ENCODE measurements at regions not wholly inside any gene's neighbourhood (a gene's known extent, or its start where the extent isn't known, plus 50 kb on each side); places are given as distances from the start of the nearest gene placed in this dataset.
"Not testable (repeated sequence)": the region's sequence is repeated elsewhere in the genome, so short reads cannot be mapped to it uniquely, and the experiment has no call there.

DNA sequence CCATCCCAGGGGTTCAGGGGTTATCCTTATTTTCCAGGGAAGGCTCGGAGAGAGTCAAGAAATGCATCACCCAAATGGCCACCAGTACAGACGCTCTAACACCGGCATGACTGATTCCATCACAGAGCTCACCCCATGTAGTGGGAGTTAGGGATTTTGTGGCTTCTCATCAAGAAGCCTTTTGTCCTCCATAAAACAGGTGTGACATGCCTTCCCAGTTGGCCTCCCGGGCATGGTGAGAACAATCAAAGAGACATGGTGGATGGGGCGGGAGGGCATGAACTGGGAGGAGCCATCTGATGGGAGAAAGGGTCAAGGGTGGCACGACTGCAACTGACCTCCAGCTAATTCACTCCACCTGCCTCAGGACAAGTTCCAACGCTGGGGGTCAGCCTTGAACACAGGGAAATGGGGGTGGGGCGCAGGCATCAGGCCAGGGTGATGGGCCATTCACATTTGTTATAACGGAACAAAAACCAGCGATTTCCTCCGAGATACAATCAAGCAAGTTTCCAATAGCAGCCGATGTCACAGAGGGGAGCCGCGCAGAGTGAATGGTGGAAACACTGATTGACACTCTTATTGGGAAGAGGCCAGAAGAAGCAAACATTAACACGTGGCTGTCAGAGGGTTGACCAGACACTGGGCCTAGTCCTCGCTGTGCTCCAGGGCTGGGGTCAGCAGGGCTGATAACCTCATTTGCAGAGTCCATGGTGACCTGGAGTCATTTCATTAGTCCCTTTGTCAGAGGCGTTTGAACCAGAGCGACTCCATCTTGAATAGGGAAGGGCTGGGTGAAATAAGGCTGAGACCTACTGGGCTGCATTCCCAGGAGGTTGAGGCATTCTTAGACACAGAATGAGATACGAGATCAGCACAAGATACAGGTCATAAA lies 80.5 kb upstream of the HPCAL1 start:
- in situ Hi-C loops (cut with HindIII; ENCODE audit: low sequenced_read_pairs), result no loop called here

DNA sequence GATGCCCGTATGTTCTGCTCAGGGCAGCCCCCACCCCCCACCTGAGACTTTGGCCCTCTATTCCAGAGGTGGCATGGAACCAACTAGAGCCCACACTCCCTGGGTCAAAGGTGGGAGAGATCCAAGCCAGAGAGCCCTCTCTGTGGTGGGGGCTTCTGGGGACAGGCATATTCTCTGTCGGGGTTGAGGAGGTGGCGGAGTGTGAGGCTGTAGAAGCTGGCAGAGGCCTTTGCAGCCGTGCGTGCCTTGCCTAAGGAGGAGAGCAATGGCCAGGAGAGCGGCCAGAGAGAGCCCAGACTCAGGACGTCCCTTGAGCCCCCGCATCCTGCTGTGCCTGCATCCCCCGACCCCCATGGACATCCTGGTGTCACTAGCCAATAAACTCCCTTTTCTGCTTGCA lies 79.2 kb upstream of the HPCAL1 start:
- in situ Hi-C loops (cut with HindIII; ENCODE audit: low sequenced_read_pairs), result no loop called here

DNA sequence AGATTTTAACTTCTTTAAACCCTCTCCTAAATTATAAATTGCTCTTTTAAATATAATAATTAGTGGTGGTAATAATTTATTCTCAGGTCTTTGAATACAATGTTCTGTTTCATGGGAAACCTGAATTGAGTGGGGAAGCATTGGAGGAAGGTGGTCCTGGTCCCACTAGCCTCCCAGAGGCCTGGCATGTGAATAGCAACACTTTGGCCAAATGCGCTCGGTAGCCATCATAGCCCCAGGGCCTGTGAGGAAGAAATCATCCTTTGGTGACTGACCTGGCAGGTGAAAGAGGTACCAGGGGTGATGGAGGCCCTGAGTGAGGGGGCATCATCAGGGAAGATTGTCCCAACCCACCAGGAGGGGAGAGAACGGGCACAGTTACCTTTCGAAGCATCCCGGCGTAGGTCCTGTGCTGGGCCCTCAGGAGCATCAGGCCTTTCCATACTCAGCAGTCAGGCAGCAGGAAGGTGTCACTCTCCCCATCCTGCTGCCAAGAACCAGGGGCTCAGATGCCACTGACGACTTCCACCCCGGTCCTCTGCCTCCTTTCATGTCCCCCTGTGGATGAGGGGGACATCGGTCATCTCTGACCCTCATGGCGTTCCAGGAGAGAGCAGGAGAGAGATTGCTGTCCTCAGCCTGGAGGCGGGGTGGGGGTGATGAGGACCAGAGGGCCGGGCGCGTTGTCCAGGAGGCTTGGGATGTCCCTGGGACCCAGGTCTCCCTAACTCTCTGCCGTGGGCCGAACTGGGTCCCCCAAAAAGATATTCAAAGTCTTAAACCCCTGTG lies 78.6 kb upstream of the HPCAL1 start:
- in situ Hi-C loops (cut with HindIII; ENCODE audit: low sequenced_read_pairs), result no loop called here

DNA sequence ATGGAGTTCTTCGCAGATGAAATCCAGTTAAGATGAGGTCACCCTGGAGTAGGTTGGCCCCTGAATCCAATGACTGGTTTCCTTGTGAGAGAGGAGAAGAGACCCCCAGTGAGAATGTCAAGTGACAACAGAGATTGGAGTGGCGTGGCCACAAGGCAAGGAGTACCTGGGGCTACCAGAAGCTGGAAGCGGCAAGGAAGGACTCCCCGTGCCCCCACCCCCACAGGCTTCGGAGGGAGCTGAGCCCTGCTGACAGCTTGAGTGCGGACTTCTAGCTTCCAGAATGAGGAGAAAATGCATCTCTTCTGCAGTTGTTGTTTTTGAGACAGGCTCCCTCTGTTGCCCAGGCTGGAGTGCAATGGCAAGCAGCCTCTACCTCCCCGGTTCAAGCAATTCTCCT lies 78.0 kb upstream of the HPCAL1 start:
- in situ Hi-C loops (cut with HindIII; ENCODE audit: low sequenced_read_pairs), result loop anchor here (5.0 kb wide), 1 partner anchor 38 kb away; no protein-coding TSS in a partner anchor

DNA sequence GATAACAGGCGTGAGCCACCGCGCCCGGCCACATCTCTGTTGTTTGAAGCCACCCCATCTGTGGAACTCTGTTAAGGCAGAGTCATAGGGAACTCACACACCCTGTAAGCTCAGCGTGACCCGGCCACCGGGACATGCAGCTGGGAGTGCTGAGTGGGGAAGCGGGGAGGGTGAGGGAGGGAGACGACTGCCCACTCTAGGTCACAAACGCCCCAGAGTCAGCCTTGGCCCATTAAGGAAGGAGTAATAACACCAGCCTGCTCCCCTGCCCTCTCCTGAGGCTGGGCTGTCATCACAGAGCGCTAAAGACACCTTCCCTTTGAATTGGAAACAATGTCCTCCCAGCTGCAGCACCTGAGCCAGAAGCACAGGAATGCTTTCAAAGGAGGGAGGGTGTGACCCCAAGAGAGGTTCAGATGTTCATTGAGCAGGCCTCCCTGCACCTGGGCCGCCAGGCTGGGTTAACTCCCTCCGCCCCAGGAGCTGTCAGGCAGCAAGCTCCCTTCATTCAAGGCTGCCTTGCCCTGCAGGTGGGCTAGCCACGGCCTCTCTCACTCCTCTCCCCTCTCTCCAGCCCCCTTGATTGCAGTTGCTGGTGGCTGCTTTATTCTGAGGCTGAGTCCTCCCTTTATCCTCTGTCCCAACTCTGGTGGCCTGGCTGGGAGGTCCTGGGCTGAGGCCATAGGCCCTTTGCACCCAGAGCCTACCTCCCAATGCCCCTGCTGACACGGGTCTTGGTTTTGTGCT lies 77.2 kb upstream of the HPCAL1 start:
- in situ Hi-C loops (cut with HindIII; ENCODE audit: low sequenced_read_pairs), result loop anchor here (5.0 kb wide), 1 partner anchor 37 kb away; no protein-coding TSS in a partner anchor

- in situ Hi-C loops (cut with HindIII; ENCODE audit: low sequenced_read_pairs), result loop anchor here (5.0 kb wide), 1 partner anchor 36 kb away; no protein-coding TSS in a partner anchor
Observed at GRCh38 chr2:10226038-10226724, 76.5 kb upstream of the HPCAL1 start.

DNA sequence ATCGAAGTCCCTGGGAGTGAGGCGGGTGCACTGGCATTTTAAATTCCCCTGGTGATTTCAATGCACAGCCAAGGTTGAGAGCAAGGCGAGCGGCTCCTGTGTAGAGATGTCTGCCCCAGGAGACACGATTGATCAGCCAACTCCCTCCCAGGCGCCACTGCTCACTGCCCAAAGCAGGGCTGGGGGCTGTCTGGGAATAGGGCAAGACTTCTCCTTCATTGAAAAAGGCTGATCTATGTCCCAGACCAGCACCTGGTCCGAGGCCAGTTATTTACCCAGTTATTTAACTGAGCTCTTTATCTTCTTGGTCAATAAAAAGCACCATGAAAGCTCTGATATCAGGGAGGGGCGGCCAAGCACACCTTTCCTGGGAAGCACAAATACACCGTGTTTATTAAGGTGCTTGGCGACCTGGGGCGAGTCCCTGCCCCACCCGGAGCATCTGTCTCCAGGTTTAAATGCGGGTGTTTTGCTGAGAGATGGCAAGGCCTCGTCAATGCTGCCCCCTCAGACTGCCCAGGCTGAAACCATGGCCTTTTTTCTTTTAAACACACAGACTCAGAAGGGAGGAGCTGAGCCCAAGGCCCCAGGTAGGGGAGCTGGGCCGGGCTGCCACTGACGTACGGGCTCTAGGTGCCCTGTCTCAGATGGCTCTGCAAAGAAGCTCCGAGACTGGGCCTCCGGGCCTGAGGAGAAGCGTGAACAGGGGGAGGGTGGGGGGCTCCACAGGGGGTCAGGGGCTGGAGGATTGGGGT lies 73.9 kb upstream of the HPCAL1 start:
- in situ Hi-C loops (cut with HindIII; ENCODE audit: low sequenced_read_pairs), result loop anchor here (5.0 kb wide), 1 partner anchor 34 kb away; no protein-coding TSS in a partner anchor

DNA sequence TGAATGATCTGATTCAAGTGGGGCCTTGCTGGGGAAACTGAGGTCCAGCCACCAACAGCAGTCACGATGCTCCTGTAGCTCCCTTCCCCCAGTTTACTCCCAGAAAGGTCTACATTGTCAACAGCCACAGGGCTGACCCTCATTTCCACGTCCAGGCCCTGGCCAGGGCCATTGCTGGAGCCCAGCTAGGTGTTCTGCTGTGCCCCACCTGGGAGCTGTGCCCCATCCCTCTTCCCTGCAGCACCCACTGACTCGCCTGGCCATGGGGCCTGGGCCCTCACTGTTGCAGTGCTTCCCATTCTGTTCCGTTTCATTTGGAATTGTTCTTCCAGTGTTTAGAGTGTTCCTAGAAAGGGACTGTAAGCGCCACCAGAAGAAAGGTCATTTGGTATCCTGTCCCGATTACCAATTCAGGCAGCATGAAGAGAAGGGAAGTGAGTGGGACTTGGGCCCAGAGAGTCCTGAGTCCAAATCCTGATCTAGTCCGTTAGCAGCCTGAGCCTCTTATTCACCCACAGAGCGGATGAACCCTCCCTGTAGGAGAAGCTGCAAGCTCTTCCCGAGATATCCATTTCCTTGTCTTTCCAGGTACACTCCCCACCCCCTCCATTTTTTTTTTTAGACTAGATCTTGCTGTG lies 73.1 kb upstream of the HPCAL1 start:
- in situ Hi-C loops (cut with HindIII; ENCODE audit: low sequenced_read_pairs), result loop anchor here (5.0 kb wide), 1 partner anchor 33 kb away; no protein-coding TSS in a partner anchor

DNA sequence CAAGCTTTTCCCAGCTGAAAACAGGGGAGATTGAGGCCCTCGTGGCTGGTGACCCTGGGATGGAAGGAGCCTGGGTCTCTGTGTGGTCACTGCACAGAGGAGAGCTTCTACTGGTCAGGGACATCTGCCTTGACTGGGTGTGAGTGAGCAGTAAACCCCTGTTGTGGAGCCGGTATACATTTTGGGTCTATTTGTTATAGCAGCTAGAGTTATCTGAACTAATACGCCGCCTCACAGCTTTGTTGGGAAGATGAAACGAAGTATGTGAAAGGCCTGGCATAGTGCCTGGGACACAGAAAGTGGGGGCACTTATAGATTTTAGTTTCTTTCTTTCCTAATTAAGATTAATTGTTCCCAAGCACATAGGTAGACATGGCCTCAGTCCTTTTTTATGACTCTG lies 72.2 kb upstream of the HPCAL1 start:
- in situ Hi-C loops (cut with HindIII; ENCODE audit: low sequenced_read_pairs), result no loop called here

GRCh38 chr2:10230921-10231320 lies 71.8 kb upstream of the HPCAL1 start:
- in situ Hi-C loops (cut with HindIII; ENCODE audit: low sequenced_read_pairs), result not testable (repeated sequence)

- in situ Hi-C loops (cut with HindIII; ENCODE audit: low sequenced_read_pairs), result no loop called here
Observed at GRCh38 chr2:10231551-10232085, 71.1 kb upstream of the HPCAL1 start.

- in situ Hi-C loops (cut with HindIII; ENCODE audit: low sequenced_read_pairs), result no loop called here
Observed at GRCh38 chr2:10232096-10232815, 70.4 kb upstream of the HPCAL1 start.

- in situ Hi-C loops (cut with HindIII; ENCODE audit: low sequenced_read_pairs), result no loop called here
Observed at GRCh38 chr2:10233131-10234012, 69.3 kb upstream of the HPCAL1 start.

DNA sequence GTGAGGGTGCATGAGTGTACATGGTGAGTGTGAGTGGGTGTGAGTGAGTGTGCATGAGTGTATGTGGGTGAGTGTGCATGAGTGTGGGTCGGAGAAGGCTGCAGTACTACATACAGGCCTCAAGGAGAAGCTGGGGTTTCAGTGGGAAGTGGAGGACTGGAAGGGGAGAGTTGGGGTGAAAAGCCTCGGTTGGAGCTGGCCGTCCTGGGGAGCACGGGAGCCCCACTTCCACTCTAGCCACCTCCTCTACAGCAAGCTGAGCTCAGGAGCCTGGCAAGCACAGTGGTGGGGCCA lies 68.7 kb upstream of the HPCAL1 start:
- in situ Hi-C loops (cut with HindIII; ENCODE audit: low sequenced_read_pairs), result no loop called here

DNA sequence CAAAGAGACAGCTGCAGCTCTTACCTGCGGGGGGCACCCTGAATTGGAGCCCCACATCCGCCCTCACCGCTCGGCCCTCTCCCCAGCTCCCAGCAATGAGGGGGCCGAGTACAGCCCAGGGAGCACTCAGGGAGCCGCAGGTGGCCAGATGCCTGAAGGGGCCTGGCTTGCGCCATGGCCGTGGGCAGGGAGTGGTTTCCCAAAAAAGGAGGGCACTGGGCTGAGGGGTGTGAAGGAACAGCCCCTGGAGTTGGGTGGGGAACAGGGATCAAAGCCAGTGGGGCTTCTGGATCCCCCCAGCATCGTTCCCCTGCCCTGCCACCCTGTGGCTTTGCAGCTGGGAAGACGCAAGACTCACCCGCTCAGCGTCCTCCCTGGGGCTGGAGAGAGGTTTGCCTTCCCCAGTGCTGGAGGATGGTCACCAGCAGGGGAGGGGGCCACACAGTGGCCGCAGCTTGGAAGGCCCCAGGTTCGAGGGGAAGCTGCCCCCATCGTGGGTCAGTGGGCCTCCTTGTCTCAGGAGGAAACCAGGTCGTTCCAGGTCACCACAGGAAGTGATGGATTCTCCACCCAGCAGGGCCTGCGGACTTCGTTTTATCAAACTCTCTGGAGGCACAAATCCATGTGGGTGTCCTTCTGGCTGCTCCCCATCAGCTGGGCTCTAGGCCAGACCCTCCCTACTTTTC lies 68.2 kb upstream of the HPCAL1 start:
- in situ Hi-C loops (cut with HindIII; ENCODE audit: low sequenced_read_pairs), result no loop called here

DNA sequence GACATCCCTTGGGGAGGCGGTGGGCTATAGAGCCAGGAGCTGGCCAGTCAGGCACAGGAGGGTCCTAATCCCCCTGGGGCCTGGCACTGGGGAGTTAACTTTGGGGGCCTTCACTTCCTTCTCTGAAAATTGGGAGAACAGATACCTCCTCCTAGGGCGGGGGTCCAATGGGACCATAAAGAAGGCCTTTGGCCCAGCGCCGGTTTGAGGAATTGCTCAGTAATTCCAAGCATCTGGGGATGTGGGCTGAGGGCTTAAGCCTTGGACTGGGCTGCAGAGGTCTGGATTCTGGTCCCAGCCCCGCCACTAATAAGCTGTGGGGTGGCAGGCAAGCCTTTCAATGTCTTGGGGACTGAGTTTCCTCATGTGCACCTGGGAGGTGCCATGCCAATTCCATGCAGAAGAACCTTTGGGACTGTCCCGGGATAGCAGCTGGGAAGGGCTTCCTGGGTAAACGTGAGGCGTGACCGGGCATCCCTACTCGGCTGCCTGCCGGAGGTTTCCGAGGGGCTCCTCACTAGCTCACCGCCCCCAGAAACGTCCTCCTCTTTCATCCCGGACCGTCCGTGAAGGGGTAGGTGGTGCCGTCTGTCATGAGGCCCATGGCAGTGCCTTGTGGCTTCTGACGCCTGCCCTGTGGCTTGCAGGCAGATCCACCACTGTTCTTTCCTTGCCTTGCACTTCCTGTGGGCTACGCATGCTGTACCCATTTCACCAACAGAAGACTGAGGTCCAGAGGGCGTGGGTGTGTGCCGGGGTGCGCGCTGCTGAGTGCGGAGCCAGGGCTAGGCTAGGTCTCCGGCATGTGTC lies 67.4 kb upstream of the HPCAL1 start:
- in situ Hi-C loops (cut with HindIII; ENCODE audit: low sequenced_read_pairs), result no loop called here

Data from endothelial cell of hepatic sinusoid (primary cell).